Ovary (tissue), 3 donors: ENCODE measurements at regions not wholly inside any gene's neighbourhood (a gene's known extent, or its start where the extent isn't known, plus 50 kb on each side); places are given as distances from the start of the nearest gene placed in this dataset.

ENCODE experiments used
- POLR2A ChIP-seq: fragments of 450-650 bp; IDR thresholded peaks from one replicate; pipeline ENCODE4 v1.6.1; 2017; ENCODE audit warnings: antibody characterized with exemption, mild to moderate bottlenecking, moderate library complexity
- TF ChIP-seq, protein P1 (sequence below), 3 donors: fragments of 450-650 bp in 2 of 3; fragments of 200-600 bp in 1 of 3; IDR thresholded peaks; one replicate each; pipeline versions ENCODE4 v1.5.1 to v1.8.0; 2016 to 2022; ENCODE audit warnings: antibody characterized with exemption in 3 of 3, mild to moderate bottlenecking in 1 of 3
- donor health status: DM: no; HTN: no; CAD: no.

- TF ChIP-seq, protein P1, sequence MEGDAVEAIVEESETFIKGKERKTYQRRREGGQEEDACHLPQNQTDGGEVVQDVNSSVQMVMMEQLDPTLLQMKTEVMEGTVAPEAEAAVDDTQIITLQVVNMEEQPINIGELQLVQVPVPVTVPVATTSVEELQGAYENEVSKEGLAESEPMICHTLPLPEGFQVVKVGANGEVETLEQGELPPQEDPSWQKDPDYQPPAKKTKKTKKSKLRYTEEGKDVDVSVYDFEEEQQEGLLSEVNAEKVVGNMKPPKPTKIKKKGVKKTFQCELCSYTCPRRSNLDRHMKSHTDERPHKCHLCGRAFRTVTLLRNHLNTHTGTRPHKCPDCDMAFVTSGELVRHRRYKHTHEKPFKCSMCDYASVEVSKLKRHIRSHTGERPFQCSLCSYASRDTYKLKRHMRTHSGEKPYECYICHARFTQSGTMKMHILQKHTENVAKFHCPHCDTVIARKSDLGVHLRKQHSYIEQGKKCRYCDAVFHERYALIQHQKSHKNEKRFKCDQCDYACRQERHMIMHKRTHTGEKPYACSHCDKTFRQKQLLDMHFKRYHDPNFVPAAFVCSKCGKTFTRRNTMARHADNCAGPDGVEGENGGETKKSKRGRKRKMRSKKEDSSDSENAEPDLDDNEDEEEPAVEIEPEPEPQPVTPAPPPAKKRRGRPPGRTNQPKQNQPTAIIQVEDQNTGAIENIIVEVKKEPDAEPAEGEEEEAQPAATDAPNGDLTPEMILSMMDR (IDR thresholded peaks at IDR 0.05), result no peak
- TF ChIP-seq POLR2A, result no peak
These were observed 89.4 kb upstream of the THY1 start for GRCh38 chr11:119512369-119512768.
